ENCODE measurements at regions not wholly inside any gene's neighbourhood (a gene's known extent, or its start where the extent isn't known, plus 50 kb on each side); places are given as distances from the start of the nearest gene placed in this dataset.

GRCh38 chr6:18883851-18884250 lies 496.7 kb downstream of the RNF144B start:
- no peak for DNase-seq (ENCODE audit: extremely low spot score)
- ChIA-PET CTCF (no interaction called here), POLR2A (no interaction called here)
- TF ChIP-seq ARNT (IDR thresholded peaks at IDR 0.05) = no peak
- TF ChIP-seq FOXM1 (IDR thresholded peaks at IDR 0.05; ENCODE audit: borderline replicate concordance) = no peak
- TF ChIP-seq SUZ12 (IDR thresholded peaks at IDR 0.05) = no peak
- no peak for TF ChIP-seq CTBP1 (IDR thresholded peaks at IDR 0.05; ENCODE audit: borderline replicate concordance)
- TF ChIP-seq NFRKB (IDR thresholded peaks at IDR 0.05) = no peak
- TF ChIP-seq LEF1 (IDR thresholded peaks at IDR 0.05; ENCODE audit: borderline replicate concordance) = no peak
- no peak for TF ChIP-seq FOXK2 (IDR thresholded peaks at IDR 0.05)
- no peak for TF ChIP-seq TARDBP (IDR thresholded peaks at IDR 0.05)
- no peak for TF ChIP-seq SP1 (IDR thresholded peaks at IDR 0.05)
- no peak for TF ChIP-seq BHLHE40 (IDR thresholded peaks at IDR 0.05; ENCODE audit: borderline replicate concordance)
- no peak for TF ChIP-seq ELF4 (IDR thresholded peaks at IDR 0.05)
- no peak for TF ChIP-seq L3MBTL2 (conservative IDR thresholded peaks at IDR 0.05)
- TF ChIP-seq PKNOX1 (IDR thresholded peaks at IDR 0.05) = no peak

- CTCF ChIA-PET = no interaction called here
- POLR2A ChIA-PET = no interaction called here
- TF ChIP-seq ELF4 (IDR thresholded peaks at IDR 0.05) = no peak
- no peak for TF ChIP-seq ARNT (IDR thresholded peaks at IDR 0.05)
- TF ChIP-seq CTBP1 (IDR thresholded peaks at IDR 0.05; ENCODE audit: borderline replicate concordance) = no peak
- TF ChIP-seq FOXM1 (IDR thresholded peaks at IDR 0.05; ENCODE audit: borderline replicate concordance) = no peak
- no peak for TF ChIP-seq SUZ12 (IDR thresholded peaks at IDR 0.05)
- no peak for TF ChIP-seq FOXK2 (IDR thresholded peaks at IDR 0.05)
- TF ChIP-seq HDGF (IDR thresholded peaks at IDR 0.05; ENCODE audit: borderline replicate concordance) = no peak
- TF ChIP-seq ZNF384 (IDR thresholded peaks at IDR 0.05) = no peak
- no peak for TF ChIP-seq SP1 (IDR thresholded peaks at IDR 0.05)
- no peak for TF ChIP-seq L3MBTL2 (conservative IDR thresholded peaks at IDR 0.05)
- TF ChIP-seq FOXA1 (IDR thresholded peaks at IDR 0.05) = no peak
- TF ChIP-seq BHLHE40 (IDR thresholded peaks at IDR 0.05; ENCODE audit: borderline replicate concordance) = no peak
- DNase-seq (ENCODE audit: extremely low spot score) = no peak
Observed at GRCh38 chr6:18893540-18894269, 506.6 kb downstream of the RNF144B start.

- no peak for TF ChIP-seq FOXK2 (IDR thresholded peaks at IDR 0.05)
- TF ChIP-seq SP1 (IDR thresholded peaks at IDR 0.05) = no peak
- no peak for TF ChIP-seq NFRKB (IDR thresholded peaks at IDR 0.05)
- no peak for TF ChIP-seq BHLHE40 (IDR thresholded peaks at IDR 0.05; ENCODE audit: borderline replicate concordance)
- TF ChIP-seq PKNOX1 (IDR thresholded peaks at IDR 0.05) = no peak
- TF ChIP-seq FOXA1 (IDR thresholded peaks at IDR 0.05) = no peak
- no peak for TF ChIP-seq L3MBTL2 (conservative IDR thresholded peaks at IDR 0.05)
- TF ChIP-seq TARDBP (IDR thresholded peaks at IDR 0.05) = no peak
- TF ChIP-seq ELF4 (IDR thresholded peaks at IDR 0.05) = no peak
- TF ChIP-seq HDGF (IDR thresholded peaks at IDR 0.05; ENCODE audit: borderline replicate concordance) = no peak
- no peak for TF ChIP-seq LEF1 (IDR thresholded peaks at IDR 0.05; ENCODE audit: borderline replicate concordance)
- no peak for TF ChIP-seq ZNF384 (IDR thresholded peaks at IDR 0.05)
- TF ChIP-seq FOXM1 (IDR thresholded peaks at IDR 0.05; ENCODE audit: borderline replicate concordance) = no peak
- CTCF ChIA-PET = no interaction called here
- POLR2A ChIA-PET = no interaction called here
- DNase-seq (ENCODE audit: extremely low spot score) = no peak
Observed at GRCh38 chr6:18897350-18897749, 510.2 kb downstream of the RNF144B start.

GRCh38 chr6:18904681-18905080 lies 517.5 kb downstream of the RNF144B start:
- POLR2A ChIA-PET = no interaction called here

GRCh38 chr6:18920701-18921100 lies 533.6 kb downstream of the RNF144B start:
- ChIA-PET CTCF (no interaction called here), POLR2A (no interaction called here)
- no peak for DNase-seq (ENCODE audit: extremely low spot score)
- TF ChIP-seq SUZ12 (IDR thresholded peaks at IDR 0.05) = no peak
- TF ChIP-seq ELF4 (IDR thresholded peaks at IDR 0.05) = no peak
- TF ChIP-seq FOXA1 (IDR thresholded peaks at IDR 0.05) = no peak
- TF ChIP-seq SP1 (IDR thresholded peaks at IDR 0.05) = no peak
- no peak for TF ChIP-seq CTBP1 (IDR thresholded peaks at IDR 0.05; ENCODE audit: borderline replicate concordance)
- no peak for TF ChIP-seq LEF1 (IDR thresholded peaks at IDR 0.05; ENCODE audit: borderline replicate concordance)
- TF ChIP-seq FOXK2 (IDR thresholded peaks at IDR 0.05) = no peak
- no peak for TF ChIP-seq PKNOX1 (IDR thresholded peaks at IDR 0.05)

More at GRCh38 chr6:18904681-18905080, 517.5 kb downstream of the RNF144B start:
- CTCF ChIA-PET = no interaction called here
- no peak for DNase-seq (ENCODE audit: extremely low spot score)
- TF ChIP-seq NFRKB (IDR thresholded peaks at IDR 0.05) (no peak), L3MBTL2 (conservative IDR thresholded peaks at IDR 0.05) (no peak), CTBP1 (IDR thresholded peaks at IDR 0.05; ENCODE audit: borderline replicate concordance) (no peak)

- POLR2A ChIA-PET = no interaction called here
- CTCF ChIA-PET = interaction anchor here (0.7 kb wide), 1 partner anchor 28 kb away, joined by 3 read pairs; no protein-coding TSS in a partner anchor
- TF ChIP-seq FOXA1 (IDR thresholded peaks at IDR 0.05) (no peak), SUZ12 (IDR thresholded peaks at IDR 0.05) (no peak), L3MBTL2 (conservative IDR thresholded peaks at IDR 0.05) (no peak), ZNF384 (IDR thresholded peaks at IDR 0.05) (no peak), ARNT (IDR thresholded peaks at IDR 0.05) (no peak)
- no peak for DNase-seq (ENCODE audit: extremely low spot score)
Observed at GRCh38 chr6:18931086-18931485, 543.9 kb downstream of the RNF144B start.

All from HEK293T (cell line).